ENCODE measurements at regions not wholly inside any gene's neighbourhood (a gene's known extent, or its start where the extent isn't known, plus 50 kb on each side); places are given as distances from the start of the nearest gene placed in this dataset.

DNA sequence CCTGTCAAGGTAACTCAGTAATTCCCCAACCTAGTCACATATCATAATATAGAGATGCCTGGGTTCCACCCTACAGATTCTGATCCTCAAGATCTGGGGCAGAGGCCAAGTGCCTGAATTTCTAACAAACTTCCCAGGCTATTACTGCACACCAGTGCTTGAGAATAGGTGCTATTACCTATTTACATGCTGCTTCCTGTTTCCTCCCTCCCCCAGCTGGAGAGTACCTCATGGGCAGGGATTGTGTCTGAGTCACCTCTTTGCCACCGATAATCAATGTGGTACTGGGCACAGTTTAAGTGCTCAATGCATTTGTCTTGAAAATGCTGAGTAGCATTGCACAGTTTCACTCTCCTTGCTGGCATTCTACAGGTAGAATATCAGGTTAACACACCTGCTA, 582.2 kb upstream of the CADM1 start:
- DNase-seq (ENCODE audit: low read depth in 2 of 2) = no peak

DNA sequence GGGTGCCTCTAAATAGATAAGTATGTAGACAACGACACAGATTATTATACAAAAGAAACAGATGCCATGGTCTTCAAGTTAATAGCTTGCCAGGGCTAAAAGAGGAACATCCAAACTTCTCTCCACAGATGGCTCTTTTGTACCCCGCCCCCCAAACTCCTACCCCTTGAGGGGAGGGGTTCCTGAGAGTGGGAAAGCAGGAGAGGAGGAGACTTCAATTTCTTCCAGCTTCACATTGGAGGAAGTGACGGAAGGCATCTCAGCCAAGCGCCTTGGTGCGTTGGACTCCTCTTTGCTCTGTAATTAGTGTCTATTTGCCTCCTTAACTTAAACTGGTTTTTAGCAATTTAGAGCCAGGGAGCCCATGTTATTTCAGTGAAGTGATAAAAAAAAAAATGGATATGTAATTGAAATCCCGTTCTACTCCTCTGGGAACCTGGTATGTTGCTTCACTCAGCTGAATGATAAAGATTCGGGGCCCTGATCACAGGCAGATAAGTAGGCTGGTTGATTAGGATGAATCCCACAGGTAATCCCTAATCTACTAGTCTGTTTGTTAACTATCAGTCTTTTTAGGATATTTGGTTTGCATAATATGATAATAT, 580.9 kb upstream of the CADM1 start:
- no peak for DNase-seq (ENCODE audit: low read depth in 2 of 2)

DNA sequence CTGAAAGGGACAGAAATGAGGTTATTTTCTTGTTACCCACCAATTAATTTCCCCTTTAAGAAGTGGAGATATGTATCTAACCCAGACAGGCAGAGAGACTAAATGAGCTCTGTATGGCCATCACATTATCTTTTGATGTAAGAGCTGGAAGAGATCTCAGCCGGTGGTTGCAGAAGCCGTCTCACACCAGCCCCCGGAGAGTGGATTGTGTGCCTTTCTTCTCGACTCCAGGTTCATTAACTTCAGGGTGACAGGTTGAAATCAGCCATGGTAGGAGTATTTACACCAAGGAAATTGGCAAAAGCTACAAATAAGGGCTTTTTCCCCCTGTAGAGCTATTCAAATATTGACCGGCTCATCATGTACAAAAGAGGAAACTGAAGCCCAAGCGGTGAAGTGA, 580.3 kb upstream of the CADM1 start:
- DNase-seq (ENCODE audit: low read depth in 2 of 2) = no peak

DNA sequence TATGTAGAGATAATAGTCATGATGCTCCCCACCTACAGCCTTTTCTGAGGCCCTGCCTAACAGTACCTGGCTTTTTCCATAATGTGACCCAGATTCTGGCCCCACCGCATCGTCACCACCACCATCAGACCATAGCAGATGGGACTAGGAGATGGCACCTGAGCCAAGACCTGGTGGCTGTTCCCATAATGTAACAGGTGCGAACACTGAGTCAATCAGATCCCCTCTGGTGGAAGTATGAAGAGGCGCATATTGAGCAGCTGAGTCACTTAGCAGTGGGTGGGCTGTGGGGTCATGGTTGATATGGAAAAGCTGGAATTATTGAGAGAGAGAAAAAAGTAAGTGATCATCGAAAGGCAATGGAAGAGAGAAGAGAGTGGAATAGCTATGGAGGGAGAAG, 578.0 kb upstream of the CADM1 start:
- no peak for DNase-seq (ENCODE audit: low read depth in 2 of 2)

DNA sequence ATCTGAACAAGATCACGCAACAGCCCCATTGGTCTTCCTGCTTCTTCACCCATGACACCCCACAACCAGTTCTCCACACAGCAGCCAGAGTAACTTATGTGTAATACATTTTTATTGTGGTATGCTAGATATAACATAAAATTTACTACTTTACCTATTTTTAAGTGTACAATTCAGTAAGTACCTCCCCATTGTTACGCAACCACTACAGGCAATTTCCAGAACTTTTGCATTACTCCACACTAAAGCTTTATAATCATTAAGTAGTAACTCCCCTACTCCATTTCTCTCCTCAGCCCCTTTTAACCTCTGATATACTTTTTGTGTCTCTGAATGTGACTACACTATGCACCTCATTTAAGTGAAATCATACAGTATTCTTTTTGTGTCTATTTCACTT, 575.4 kb upstream of the CADM1 start:
- no peak for DNase-seq (ENCODE audit: low read depth in 2 of 2)

DNA sequence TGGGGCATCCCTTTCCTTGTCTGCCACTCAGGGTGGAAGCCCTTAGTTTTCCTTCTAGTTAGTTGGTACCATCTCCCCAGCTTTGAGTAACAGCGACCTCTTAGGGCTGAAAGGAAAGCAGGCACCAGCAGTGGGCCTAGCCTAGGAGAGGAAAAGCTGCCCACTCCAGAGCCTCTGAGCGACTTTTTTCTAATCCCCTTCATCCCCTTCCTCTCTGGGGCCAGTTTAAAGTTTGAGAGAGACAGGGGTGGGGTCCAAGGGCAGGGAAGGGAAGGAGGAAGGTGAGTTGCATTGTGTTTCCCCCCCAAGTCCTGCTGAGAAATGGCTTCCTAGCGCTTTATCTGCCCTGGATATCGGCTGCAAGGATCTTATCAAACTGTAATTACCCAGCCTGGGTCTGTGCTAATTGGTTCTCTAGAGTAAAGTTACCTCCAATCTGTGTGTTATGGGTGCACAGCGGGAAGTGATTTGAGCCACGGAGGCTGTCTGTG, 573.9 kb upstream of the CADM1 start:
- no peak for DNase-seq (ENCODE audit: low read depth in 2 of 2)

DNA sequence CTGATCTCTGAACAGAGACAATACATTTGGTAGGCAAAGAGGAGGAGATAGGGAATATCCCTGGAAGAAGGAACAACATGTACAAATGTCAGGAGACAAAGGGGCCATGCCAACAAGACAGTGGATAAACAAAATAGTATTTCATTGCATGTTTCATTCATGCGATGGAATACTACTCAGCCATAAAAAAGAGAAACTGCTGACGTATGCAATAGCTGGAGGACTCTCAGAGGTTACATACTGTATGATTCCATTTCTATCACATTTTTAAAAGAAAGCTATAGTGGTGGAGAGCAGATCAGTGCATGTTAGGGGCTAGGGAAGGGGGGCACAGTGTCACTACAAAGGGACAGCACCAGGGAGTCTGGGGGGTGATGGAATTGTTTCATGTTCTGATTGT, 572.9 kb upstream of the CADM1 start:
- DNase-seq (ENCODE audit: low read depth in 2 of 2) = no peak

DNA sequence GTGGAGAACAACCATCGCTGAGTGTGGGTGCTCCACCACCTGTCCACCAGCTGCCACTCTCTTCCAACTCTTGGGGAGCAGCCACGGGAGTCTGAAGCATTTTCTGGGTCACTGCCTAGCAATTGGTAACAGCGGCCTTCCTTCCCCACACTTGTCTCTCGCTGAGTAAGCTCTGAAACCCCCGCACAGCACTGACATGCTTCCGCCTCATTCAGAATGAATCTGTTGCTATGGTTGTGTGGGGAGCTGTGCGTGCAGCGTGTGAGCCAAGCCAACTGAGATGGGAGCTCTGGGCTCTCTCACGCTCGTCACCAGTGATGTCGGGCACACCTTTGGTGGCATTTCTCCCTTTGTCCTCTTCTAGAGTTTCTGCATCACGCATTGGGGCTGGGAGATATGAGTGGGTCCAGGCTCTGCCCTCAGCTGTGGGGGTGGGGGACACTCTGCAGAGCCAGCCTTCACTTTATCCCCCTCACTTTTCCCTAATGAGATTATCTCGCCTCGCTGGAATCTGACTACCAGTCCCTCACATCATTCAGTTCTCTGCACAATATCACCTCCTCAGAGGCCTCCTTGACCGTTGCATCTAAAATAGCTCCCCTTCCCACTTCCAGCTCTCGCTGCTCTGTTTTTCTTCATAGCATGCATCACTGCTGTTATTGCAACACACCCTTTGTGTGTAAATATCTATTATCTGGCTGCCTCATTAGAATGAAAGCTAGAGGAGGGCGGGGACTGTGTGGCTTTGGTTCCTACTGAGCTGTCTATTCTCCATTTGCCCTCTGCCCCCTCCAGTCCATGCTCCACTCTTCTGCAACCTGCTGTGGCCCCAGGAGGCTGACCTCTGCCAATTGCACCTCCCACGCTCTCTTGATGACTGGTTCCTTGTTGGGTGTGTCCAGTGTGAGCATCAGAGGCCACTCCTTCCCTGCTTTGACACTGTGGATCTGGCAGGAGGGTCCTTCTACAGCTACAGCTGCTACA, 569.9 kb upstream of the CADM1 start:
- no peak for DNase-seq (ENCODE audit: low read depth in 2 of 2)

DNA sequence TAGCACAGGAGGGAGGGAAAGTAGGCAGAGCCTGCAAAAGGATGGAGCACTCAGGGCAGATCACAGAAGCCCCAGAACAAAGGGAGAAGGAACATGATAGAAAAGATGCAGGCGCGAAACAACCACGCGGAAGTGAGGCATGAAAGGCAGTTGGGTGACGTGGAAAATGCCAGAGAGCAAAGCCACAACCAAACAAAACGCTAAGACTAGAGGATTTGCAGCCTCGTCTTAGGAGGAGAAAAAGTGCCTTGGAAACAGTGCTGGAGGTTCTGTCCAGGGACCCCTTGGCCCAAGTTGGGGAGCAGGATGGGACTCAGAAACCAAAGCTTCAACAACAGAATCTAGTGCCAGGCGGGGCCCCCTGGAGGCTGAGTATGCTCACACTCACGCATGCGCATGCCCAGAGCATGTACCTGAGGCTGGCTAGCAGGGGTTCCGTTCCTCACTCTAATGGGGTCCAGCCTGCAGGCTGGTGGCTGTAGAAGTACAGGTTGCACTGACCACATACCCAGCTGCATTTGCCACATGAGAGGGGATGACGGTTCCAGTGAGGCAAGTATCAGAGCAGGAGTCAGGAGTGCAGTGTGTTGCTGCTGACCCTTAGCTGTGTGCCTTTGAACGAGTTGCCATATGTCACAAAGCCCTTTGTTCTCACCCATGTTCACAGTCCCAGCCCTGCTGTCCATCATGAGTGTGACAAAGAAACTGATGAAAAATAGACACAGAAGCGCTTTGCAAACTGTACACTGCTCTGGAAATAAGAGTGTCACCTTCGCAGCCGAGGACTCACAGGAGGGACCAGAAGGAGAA, 568.6 kb upstream of the CADM1 start:
- DNase-seq (ENCODE audit: low read depth in 2 of 2) = no peak

DNA sequence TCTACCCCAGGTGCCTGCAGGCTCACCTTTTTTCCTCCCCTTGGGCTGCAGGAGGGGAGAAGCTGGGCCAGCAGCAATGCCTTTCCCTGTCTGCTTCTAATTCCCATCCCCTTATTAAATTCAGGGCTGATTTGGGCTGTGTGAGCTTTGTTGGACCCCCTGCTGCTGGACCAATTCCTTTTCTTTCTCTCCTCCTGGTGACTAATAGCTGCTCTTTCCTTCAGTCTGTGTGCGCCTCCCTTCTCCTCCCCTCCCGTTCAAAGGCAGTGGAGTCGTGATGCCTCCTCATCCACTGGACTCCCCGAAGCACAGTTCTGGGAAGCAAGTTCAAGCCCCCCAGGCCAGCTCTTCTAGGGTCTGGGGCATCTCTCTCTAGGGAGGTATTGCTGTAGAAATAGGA, 567.9 kb upstream of the CADM1 start:
- no peak for DNase-seq (ENCODE audit: low read depth in 2 of 2)

DNA sequence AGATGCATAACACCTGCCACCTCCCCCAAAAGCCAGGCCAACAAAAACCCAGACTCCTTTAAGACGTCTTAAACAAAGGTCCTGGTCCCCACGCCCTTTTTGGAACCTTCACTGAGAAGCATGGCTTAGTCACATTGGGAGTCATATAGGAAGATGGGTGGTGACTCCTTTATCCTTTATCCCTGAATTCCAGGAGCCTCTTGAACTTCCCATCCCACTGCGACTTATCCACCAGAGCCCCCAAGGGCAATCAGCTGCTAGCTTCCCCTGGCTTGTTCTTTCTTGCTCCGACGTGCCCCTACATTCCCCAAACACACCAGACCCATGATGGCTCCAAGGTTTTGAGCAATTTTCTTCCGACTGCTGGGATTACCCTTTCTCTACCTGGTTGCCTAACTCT, 567.0 kb upstream of the CADM1 start:
- DNase-seq (ENCODE audit: low read depth in 2 of 2) = no peak

DNA sequence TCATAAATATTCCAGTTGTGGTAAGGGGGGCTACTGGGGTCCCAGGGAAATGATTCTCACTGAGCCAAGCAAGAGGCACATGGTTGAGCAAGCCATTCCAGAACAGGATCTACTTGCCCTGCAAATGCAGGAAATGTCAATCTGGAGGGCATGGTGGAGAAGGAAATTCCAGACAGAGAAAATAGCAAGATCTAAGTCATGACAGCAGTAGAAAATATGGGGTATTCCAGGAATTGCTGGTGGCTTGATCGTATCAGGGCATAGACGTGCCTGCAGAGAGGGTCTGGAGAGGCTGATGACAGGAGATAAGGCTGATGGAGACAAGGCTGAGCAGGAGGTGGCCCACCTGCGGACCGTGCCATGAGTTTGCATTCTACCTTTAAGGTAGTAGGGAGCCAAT, 566.3 kb upstream of the CADM1 start:
- no peak for DNase-seq (ENCODE audit: low read depth in 2 of 2)

DNA sequence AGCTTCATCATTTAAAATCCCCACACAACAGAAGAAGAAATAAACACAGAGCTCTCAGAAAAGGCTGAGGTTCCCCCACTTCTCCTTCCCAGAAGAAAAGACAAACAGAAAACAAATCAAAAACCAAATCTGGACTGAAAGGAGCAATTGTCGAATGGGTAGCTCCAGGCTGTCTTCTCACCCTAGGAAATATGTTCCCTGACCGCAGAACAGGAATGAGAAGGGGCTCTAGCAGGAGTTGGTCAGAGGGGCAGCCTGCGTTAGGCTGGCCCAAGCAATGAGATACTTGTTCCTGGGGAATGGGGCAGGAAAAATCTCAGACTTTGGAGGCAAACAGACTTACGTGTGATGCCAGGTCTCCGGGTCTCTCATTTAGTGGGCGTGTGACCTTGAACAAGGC, 562.6 kb upstream of the CADM1 start:
- no peak for DNase-seq (ENCODE audit: low read depth in 2 of 2)

DNA sequence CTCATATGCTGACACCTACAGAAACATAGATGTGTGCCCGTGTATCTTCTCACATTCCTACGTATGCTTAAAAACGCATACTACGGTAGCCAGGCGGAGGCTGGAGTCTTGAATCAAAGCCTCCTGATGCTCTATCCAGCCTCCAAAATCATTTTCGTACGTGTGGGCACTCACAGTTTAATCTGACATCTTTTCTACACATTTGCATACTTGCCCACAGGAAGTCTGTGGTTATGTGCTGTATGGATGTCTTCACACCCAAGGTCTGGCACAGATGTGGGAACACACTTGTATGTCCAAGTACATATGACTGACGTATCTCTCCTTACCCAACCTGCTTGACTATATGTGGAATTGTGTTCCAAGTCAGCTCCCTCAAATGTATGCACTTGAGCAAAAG, 561.8 kb upstream of the CADM1 start:
- DNase-seq (ENCODE audit: low read depth in 2 of 2) = no peak

DNA sequence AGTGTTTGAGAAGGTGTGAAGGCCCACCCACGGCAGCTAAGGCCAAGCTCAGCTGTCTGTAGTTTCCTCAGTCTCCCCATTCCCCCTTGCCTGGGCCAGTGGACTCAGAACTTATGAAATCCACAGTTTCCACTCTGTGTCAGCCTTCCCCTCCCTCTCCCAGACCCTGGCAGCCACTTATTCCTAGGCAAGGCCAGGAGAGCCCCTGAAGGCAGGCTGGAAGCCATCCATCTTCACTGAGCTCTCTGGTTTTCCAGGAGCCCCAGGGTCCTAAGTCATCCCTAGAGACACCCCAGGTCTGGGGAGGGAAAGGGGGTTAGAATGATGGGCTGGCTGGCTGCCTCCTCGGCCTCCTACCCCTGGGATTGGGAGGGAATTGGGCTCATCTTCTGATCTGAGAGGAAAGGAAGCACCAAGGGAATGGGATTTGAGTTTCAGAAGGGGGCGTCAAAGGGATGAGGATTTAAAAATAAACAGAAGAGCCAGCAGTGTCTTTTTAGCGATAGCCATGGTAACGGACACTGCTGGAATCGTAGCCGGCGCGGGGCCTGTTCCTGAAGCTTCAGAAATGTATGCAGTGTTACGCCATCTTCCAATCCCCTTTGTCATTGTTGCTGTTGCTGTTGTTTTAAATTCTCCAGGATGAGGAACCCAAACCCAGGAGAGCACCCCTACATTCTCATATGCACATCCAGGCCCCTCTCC, 561.1 kb upstream of the CADM1 start:
- DNase-seq (ENCODE audit: low read depth in 2 of 2) = no peak

DNA sequence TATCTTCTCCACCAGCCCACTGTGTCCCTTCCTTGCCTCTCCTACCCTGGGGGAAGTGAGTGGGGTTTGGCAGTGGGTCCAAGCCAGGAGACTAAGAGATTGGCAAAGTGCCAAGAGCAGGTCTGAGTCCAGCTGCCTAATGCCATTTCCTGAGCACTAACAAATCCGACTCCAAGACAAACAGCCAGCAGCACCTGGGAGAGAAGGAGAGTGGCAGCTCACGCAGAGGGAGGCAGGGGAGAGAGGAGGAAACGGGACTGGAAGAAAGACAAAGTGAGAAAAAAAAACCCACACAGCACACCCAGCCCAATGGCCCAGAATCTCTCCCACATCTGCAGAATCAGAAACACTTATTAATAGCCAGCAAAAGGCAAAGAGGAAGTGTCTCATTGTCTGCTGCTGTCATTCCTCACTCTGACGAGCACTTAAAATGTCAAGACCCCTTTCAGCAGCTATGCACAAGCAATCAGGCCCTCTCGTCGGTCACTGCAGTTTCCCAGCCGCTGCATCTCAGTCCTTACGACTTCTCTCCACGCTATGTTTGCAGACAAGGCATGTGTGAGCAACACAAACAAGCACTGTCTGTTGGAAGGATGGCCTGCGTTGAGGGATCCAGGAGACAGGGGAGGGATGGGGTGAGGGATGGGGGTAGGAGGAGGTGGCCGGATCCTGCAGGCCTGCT, 558.4 kb upstream of the CADM1 start:
- no peak for DNase-seq (ENCODE audit: low read depth in 2 of 2)

DNA sequence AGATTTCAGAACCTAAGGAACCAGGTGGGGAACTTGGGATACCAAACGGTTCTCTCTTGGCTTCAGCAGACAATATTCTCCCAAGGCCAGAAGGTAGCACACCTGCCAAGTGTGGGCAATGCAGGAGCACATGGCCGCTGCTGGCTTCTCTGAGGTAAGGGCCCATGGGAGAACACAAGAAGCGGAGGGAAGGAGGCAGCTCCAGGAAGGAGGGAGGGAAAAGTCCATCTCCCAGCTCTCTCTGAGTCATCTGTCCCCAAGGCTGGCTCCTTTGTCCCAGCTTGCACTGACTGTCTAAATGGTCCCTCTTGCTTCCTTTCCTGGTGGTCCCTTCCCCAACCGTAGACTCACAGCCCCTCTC, 557.9 kb upstream of the CADM1 start:
- no peak for DNase-seq (ENCODE audit: low read depth in 2 of 2)

DNA sequence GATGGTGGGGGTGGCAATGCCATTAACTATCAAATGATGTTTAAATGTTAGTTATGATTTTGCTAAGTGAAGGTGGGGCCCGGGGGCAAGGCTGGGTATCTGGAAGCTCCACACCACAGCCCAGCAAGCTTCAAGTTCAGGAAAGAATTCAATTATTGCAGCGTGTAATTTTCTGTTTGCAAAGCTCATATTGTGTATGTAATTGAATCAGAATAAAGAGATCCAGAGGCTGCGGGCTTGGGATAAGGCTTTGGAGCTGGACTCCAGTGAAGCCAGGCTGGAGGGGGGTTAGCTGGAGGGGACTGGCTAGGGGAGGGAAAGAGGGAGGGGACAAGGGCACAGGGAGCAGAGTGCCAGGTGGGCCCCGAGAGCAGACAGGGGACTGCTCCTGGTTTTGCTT, 557.1 kb upstream of the CADM1 start:
- DNase-seq (ENCODE audit: low read depth in 2 of 2) = no peak

DNA sequence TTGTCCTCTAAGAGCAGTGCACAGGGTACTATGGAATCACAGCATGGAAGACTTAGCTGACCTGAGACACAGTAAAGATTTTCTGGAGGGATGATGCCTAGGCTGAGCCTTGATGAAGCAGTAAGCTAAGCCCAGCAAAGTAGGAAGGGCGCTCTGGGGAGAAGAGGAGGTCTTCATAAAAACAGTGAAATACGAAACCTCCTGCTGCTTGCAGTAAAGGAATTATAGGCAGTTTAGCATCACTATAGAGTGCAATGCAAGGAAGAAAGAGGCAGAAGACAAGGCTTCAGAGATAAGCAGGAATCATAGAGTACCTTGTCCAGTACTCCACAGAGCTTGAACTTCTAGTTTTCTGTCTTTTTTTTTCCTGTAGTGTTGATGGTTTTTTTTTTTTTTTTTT, 555.7 kb upstream of the CADM1 start:
- DNase-seq (ENCODE audit: low read depth in 2 of 2) = no peak

DNA sequence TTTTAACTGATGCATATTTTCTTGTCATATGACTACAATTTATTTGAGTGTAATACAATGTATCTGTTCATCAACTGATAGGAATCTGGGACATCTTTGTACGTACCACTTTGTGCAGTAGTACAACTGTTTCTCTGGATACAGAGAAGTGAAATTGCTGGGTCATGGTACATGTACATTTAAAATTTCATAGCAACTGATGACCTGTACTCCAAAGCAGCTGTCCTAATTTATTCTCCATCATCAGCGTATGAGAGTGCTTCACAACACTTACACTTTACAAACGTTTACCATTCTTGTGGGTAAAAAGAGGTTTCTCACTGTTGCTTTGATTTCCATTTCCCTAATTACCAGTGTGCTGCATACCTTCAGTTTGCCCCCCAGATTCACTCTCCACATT, 552.8 kb upstream of the CADM1 start:
- DNase-seq (ENCODE audit: low read depth in 2 of 2) = no peak

DNA sequence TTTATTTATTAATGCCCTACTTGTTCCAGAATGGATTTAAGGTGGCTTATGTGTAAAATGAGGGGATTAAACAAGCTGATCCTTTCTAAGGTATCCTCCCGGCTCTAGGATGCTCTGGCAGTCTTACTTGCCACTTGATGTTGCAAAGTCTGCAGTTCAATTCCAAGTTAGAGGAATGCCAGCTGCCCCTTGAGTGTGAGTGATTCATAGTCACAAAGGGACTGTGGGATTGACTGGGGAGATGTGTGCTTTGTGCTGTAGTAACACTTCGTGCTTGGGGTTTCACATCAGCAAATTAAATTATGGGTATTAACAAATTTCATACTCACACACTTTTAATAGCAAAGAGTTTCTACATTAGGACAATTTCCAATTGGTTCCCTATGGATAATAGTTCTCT, 550.8 kb upstream of the CADM1 start:
- no peak for DNase-seq (ENCODE audit: low read depth in 2 of 2)

Measured in activated CD8-positive, alpha-beta memory T cell treated with anti-CD3 and anti-CD28 coated beads for 4 hours (primary cell).